ENCODE measurements at regions not wholly inside any gene's neighbourhood (a gene's known extent, or its start where the extent isn't known, plus 50 kb on each side); places are given as distances from the start of the nearest gene placed in this dataset.
"Not testable (repeated sequence)": the region's sequence is repeated elsewhere in the genome, so short reads cannot be mapped to it uniquely, and the experiment has no call there.

DNA sequence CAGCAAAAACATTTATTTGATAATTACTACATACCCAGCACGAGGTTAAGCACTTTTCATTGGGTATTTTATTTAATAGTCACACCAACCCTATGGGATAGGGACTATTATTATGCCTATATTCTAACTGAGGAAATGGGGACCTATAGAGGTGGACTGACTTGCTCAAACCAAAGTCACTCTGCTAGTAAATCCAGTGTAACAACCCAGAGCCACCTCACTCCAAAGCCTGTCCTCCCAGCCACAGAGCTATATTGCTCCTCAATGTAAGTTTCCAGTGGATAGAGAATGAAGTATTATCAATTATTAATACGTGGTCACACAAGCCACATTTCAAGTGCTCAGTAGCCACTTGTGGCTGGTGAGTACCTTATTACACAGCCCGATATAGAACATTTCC lies 97.5 kb downstream of the RGS2 start:
- no peak for DNase-seq (ENCODE audit: low read depth in 2 of 2)

DNA sequence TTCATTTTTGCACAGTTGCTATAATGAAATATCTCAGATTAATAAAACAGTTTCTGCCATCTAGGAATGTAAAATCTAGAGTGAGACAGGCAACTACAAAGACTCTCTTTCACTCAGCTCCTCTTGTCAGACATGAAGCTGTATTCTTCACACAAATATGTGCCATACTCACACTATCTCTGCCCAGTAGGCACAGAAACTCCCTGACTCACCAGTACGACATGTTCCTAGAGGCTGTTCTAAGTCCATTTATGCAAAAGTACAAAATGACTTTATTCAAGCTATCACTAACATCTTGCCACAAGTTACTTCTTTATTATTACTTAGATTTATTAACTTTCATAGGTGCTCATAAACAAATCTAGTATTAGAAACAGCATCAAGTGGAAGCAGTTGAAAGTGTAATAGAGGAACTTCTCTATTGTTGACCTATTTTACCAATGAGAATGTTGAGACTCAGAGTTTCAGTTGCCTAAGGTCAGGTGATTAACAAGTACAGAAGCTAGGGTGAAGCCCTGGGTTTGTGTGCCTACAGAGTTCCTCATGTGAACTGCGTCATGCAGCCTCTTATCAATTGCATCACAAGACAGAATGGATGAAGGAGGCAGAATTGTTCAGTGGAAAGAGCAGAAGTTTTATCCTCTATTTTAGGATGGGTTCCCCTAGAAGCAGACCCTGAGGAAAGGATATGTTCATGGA lies 98.9 kb downstream of the RGS2 start:
- no peak for DNase-seq (ENCODE audit: low read depth in 2 of 2)

DNA sequence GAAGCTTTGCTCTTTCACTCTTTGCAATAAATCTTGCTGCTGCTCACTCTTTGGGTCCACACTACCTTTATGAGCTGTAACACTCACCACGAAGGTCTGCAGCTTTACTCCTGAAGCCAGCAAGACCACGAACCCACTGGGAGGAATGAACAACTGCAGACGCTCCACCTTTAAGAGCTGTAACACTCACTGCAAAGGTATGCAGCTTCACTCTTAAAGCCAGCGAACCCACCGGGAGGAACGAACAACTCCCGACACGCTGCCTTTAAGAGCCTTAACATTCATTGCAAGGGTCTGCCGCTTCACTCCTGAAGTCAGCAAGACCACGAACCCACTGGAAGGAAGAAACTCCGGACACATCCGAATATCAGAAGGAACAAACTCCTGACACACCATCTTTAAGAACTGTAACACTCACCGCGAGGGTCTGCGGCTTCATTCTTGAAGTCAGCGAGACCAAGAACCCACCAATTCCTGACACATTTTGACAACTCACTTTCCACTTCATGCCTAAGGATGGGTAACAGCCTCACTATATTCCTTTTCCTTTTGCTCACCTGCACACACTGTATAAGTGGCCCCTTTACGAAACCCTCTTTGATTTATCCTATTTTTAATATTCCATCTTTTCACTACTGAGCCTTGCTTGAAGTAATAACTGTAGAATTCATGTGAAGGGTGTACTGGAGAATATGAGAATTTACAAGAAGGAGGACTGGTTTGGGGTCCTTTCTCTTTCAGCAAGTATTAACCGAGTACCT lies 103.2 kb downstream of the RGS2 start:
- not testable (repeated sequence) for DNase-seq (ENCODE audit: low read depth in 2 of 2)

DNA sequence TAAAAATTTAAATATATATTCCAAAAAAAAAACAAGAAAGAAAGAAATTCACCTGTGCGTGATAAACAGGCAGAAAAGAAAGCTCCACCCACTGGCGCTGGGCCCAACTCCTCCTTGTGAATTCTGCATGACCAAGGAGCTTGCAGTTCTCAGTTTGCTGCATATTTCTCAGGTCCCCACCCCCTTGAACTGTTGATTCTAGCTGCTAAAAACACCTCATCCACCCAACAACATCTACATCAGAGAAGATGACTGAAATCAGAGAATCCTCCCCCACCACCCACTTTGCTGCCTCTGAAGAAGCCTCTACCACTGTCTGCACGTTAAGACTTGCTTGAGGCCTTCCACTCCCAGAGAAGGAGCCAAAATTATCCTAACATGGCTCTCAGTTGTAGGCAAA lies 104.8 kb downstream of the RGS2 start:
- DNase-seq (ENCODE audit: low read depth in 2 of 2), result no peak

DNA sequence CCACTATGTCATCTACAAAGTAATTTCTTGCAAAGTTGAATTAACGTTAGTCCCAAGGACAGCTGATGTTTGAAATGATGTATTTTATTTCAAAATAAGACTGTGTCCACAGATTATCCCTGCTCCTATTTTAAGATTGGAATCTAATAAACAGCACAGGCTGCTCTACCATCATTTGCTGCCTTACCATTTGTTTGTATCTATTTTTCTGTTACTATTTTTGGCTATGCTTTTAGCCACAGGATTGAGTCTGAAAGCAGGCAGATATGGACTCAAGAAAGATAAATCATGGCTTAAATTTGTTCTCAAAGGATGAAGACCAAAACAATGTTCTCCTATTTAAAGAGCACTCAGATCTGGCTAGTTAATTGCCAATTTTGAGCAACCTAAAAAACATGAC lies 105.3 kb downstream of the RGS2 start:
- DNase-seq (ENCODE audit: low read depth in 2 of 2), result no peak

DNA sequence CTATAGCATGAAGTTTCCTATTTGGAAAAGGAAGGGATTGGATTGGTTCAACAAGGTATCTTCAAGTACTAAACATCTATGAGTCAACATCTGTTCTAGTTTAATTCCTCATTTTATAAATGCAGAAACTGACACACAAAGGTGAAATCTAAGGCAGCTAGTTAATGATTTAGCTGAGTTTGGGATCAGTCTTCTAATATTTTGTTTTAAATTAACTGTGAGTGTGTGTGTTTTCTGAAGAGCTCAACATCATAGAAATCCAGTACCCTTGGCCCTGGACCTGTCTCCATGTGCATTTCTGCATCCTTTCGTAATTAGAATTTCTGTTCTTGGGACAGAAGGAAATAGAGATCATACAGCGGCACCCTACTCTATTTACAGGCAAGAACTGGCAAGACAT lies 105.9 kb downstream of the RGS2 start:
- no peak for DNase-seq (ENCODE audit: low read depth in 2 of 2)

DNA sequence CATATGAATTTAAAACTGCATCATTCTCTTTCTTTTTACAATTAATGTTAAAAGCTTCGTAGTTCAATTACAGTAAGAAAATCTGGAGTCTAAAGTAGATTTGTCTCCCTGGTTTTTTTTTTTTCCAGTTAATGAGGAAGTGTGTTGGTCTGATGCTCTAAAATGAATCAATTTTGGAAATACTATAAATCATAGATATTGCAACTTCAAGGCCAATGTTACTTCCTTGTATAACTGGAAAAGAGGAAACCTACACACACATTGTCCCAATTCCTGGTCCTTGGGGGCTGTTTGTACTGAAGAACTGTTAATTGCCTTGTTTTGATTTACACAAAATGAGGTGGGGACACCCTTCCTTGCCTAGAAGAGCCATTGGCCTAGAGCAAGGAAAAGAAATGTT lies 107.2 kb downstream of the RGS2 start:
- DNase-seq (ENCODE audit: low read depth in 2 of 2), result no peak

DNA sequence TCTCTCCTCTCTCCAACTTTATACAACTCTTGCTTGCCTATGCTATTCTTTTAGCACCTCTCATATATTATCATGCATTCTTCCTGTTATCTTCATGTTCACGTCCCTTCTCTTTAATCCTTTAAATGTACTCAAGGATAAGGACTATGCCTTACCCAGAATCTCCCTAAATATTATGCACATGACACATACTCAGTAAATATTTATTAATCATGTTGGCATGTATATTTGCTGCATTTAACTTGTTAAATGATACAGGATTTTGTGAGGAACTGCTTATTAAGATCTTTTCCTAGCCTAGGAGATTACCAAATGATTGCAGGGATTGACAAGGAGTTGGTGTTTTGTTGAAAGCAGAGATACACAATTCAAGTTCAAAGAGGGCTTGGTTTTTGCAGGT lies 109.4 kb downstream of the RGS2 start:
- no peak for DNase-seq (ENCODE audit: low read depth in 2 of 2)

DNA sequence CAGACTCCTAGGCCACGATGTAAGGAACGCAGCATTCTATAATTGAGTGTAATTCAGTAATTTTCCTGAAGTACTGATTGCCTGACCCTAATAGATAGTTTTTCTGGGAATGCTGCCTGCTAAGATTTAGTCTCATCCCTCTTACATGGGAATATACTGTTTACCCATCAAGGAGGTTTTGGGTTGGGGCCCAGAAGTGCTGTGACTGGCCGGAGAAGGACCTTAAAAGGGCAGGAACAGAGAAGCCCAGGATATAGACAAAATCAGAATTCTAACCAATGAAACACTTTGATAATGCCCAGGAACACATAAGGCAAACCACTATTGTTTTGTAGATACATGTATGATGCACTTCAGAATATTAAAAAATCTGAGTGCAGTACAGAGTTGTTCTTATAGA lies 111.6 kb downstream of the RGS2 start:
- DNase-seq (ENCODE audit: low read depth in 2 of 2), result no peak

DNA sequence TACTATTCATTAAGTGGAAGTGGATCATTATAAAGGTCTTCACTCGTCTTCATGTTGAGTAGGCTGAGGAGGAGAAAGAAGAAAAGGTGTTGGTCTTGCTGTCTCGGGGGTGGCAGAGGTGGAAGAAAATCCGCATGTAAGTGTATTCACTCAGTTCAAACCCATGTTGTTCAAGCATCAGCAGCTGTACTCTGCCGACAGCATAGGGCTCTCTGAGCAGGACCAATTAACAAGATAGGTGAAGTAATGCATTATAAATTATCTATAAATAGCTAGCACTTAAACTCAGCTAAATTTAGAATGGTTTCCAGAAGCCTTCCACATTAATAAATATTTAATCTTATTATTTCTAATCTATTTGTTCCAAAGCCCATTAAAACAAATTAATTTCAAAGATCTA lies 116.8 kb downstream of the RGS2 start:
- no peak for DNase-seq (ENCODE audit: low read depth in 2 of 2)

DNA sequence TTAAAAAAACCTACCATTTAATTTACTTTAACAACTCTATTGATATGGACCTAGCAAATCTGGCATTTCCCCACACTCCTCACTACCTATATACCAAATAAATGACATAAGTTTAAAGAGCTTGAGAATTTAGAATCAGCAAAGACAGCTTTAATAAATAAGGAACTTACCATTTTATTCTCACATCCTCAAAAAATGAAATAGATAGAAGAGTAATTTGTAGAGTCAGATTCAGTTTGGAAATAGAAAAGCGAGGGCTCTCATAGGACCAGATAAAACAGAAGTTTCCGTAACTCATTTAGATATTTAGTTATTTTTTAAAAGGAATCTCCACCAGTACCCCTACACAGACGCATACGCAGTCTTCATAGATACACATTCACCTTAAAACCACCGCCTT lies 117.9 kb downstream of the RGS2 start:
- no peak for DNase-seq (ENCODE audit: low read depth in 2 of 2)

DNA sequence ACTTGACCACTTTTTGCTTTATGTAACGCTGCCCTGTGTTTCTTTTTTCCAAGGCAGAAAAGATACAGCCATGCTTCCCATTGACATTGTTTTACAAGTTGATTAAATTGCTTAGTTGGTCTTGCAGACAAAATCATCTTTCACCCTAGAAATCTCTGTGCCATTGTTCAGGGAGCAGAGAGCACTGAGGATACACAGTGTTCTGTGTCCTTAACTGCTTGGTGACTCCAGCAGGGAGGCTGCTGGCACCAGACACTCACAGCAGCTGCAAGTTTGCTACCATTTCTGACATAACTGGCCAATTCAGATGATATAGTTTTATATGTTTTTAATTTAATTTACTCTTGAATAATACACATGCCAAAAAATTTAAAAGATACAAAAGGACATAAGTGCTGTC lies 118.7 kb downstream of the RGS2 start:
- no peak for DNase-seq (ENCODE audit: low read depth in 2 of 2)

DNA sequence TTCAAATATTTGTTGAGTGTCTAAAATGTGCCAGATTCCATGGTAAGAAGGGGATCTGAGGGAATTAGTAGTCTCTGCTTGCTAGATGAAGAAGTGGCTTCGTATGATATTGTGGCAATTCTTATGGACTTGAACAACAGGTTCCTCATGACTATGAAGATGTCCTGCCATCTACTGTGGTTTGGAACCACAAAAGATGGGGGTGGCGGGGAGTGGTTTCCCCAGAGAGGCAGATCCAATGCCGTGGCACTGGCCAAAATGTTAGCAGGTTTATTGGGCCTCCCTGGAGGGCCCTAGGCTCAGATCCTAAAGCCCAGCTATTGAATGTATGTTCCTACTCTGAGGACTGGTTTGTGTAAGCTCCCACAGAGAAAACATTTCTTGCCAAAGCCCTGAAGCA lies 120.8 kb downstream of the RGS2 start:
- DNase-seq (ENCODE audit: low read depth in 2 of 2), result no peak

DNA sequence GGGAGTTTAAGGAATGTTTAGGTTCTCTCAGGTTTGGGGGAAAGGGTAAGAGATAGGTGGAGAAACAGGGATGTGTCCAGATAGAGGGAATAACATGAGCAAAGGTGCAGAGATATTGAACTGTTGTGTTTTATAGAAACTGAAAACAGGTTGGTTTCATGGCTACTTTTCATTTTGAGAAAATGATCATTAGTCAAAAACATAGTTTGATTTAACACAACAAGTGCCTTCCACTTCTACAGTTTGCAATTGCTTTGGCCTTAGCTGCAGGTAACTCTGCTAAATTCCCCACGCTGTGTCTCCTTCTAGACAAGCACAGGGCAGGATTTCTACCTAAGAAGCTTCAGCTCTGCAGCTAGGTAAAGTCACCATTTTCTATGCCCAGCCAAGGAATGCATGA lies 124.9 kb downstream of the RGS2 start:
- no peak for DNase-seq (ENCODE audit: low read depth in 2 of 2)

DNA sequence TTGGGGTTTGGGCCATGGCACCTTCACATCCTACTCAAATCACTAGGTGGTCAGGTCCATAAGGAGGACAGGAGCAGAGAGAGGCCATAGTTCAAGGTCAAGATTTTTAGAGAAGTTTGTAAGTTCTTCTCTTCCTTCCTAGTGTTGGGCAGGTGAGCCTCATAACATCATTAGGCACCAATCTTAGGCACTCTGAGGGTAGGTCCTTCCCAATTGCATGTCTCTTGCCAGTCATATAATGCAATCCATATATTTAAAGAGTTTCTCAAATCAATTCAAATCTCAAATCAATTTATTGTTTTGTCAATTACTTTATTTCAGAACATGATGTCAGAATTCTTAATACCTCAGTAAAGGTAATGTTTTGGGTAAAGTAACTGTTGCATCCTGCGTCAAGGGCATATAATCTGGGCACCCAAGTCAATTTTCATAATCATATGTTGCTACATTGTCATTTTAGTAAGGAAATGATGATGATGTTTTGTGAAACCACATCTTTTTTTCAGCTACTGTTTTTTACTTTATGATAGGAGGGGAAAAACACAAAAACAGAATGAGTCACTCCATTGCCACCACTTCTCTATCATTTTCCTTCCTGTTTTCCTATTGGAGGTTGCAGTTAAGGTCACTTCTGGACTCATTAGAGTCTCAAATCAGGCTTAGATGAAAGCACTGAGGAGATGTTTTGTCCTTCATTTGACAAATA lies 122.7 kb downstream of the UCHL5 start:
- no peak for DNase-seq (ENCODE audit: low read depth in 2 of 2)

DNA sequence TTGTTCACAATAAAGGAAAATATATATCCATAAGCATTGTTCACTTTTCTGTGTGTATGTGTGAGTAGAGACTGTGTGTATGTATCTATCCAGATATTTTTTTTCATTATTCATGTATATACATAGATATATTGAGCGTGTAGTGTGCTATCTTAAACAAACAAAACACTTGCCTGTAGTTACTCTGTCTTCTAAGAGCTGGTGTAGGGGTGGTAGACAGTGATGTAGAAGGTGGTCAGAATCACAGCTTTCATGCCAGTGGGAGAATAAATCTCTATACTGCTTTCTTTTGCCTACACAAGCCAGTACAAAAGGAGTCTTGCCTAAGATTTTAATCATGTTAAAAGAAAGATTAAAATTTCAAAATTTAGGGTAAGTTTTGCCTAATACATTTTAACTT lies 122.0 kb downstream of the UCHL5 start:
- no peak for DNase-seq (ENCODE audit: low read depth in 2 of 2)

DNA sequence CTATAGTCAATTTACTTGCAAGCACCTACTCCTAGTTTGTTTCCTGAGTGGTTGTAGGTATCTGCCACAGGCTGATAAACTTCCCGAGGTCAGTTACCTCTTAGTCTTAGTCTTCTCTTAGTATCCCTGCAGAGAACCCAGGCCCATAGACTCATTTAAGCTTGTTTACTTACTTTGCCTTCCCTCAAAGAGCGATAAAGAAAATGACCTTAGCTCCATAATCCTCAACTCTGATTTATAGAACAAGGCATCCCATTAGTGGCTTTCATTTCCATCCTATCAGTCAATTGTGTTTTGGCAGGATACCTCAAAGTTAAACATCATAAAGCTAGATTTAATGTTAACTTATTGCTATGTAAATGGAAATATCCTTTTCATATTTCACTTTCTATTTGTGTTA lies 119.7 kb downstream of the UCHL5 start:
- no peak for DNase-seq (ENCODE audit: low read depth in 2 of 2)

DNA sequence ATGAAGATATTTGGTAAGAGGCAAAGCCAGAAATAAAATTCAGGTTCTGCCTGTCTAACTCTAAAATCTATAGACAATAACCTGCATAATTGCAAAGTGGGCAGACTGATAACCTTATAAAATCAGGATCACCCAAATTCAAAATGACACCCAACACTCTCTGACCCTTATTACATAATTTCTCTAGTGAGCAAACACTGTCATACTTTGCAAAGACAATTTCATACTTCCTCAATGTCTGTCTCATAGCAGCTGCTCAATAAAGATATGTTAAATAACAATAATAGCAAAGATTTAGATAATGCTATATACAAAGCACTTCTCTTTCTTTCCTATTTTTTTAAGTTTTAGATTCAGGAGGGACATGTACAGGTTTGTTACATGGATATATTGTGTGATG lies 118.5 kb downstream of the UCHL5 start:
- no peak for DNase-seq (ENCODE audit: low read depth in 2 of 2)

DNA sequence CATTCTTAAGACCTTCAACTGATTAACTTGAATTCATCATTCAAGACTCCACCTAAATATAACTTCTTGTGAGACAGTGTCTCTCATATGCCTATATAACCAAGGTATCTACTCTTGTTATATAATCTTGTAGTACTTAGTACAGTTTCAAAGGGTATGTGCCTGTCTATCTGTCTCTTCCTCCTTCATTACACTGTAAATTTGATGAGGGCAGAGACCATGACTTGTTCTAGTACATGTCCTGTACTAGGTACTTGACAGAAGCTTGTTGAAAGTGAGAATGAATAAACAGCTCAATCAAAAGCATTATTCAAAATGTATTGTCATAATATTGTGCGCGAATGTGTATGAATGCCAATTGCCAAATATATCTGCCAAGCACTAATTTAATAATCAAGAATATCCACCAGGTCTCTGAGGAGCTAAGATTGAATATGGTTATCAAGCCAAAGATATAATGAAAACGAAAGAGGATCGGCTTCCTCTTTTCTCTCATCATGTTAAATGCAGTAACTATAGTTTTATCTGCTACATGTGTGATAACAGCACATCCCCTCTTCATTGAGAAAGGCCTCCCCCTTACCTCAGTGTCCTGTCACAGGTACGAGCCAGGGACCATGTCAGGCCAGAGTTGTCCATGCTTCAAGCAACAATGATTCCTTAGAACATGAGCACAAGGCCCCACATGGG lies 117.3 kb downstream of the UCHL5 start:
- no peak for DNase-seq (ENCODE audit: low read depth in 2 of 2)

DNA sequence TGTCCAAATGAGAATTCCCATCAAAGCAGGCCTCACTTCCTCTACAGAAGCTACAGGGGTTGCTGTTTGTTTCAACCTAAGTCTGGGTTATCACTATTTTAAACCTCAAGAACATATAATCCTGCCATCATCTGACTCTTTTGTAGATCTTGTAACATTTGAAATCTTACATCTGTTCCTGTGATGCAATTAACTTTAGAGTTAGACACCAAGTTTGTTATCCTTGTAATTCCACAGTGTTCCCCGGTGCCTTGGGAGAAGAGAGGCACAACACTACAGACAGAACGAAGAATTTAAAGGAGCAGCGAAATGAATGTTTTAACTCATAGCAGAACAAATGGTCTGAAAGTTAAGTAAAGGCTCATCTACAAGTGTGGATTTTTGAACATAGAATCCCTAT lies 116.1 kb downstream of the UCHL5 start:
- DNase-seq (ENCODE audit: low read depth in 2 of 2), result no peak

DNA sequence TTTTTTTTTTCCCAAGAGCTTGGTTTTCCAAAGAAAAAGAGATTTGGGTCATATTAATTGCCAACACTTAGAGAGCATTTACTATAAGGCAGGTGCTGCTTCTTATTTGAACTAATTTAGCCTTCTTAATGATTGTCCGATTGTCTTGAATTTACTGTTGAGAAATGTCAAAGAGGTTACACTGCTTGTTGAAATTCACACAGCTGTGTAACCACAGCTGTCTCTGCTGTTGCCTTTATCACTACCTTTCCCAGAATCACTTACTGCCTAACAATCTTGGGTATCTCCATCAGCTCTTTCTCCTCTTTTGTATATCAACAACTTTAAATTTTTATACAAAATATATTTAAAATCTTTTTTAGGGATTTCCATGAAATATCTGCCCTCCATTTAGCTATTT lies 115.6 kb downstream of the UCHL5 start:
- no peak for DNase-seq (ENCODE audit: low read depth in 2 of 2)

DNA sequence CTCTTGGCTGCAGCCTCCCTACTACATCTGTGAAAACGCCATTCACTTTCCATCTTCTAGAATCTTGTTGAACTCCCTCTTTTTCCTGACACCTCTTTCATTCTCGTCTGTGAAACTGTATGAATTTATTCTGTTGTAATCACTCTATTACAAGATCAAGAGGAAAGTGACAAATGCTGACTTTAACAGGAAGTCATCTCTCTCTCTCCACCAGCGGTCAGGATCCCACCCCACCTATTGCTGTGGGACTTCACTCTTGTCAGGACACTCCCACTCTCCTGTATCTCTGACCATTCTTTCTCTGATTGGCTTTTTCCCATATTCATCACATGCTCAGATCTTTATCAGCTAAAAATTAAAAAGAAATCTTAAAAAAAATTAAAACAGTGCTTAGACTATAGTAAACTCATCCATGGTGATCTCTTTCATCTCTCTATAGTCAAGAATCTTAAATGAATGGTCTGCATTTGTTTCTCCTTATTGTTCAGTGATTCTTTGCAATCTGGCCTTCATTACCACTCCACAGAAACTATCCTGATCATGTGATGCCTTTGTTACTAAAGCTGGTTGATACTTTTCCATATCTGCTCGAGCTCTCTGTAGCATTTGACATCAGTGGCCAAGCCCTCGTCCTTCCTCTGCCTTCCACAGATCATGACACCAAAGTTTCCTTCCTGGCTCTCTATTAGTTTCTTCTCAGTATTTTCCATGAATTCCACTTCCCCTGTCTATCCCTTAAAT lies 113.6 kb downstream of the UCHL5 start:
- DNase-seq (ENCODE audit: low read depth in 2 of 2), result no peak
